MM.1S (cell line): ENCODE measurements at regions not wholly inside any gene's neighbourhood (a gene's known extent, or its start where the extent isn't known, plus 50 kb on each side); places are given as distances from the start of the nearest gene placed in this dataset.

Experiments used
- DNase-seq: peaks from one replicate; pipeline ENCODE4 v3.0.0-alpha.2; 2015
- H2AFZ ChIP-seq: fragments of 300-600 bp; sonication (generic); 2 replicates; pipeline ENCODE4 v1.6.0; 2016; ENCODE audit warnings: antibody characterized with exemption, low read length
- H3F3A ChIP-seq: fragments of 300-600 bp; sonication (generic); 2 replicates; pipeline ENCODE4 v1.6.1; 2016; ENCODE audit warnings: mild to moderate bottlenecking, antibody characterized with exemption, low read length, moderate library complexity, mixed read lengths; ENCODE audit not compliant: insufficient read depth
- H3K27ac ChIP-seq: fragments of 300-600 bp; sonication (generic); 2 replicates; pipeline ENCODE4 v1.5.1; 2016; ENCODE audit warnings: mild to moderate bottlenecking, low read length
- H3K27me3 ChIP-seq: fragments of 300-600 bp; sonication (generic); replicated peaks from 2 replicates; pipeline ENCODE4 v1.6.0; 2016; ENCODE audit warnings: low read length; ENCODE audit not compliant: insufficient read depth
- H3K36me3 ChIP-seq: fragments of 300-600 bp; sonication (generic); replicated peaks from 2 replicates; pipeline ENCODE4 v1.6.1; 2016; ENCODE audit warnings: mild to moderate bottlenecking, low read length, mixed read lengths; ENCODE audit not compliant: insufficient read depth
- H3K4me1 ChIP-seq: fragments of 300-600 bp; sonication (generic); 2 replicates; pipeline ENCODE4 v1.6.1; 2016; ENCODE audit warnings: low read length, mixed read lengths
- H3K4me2 ChIP-seq: fragments of 300-600 bp; sonication (generic); 2 replicates; pipeline ENCODE4 v1.6.0; 2016; ENCODE audit warnings: low read depth, low read length
- H3K4me3 ChIP-seq: fragments of 300-600 bp; sonication (generic); 2 replicates; pipeline ENCODE4 v1.5.1; 2016; ENCODE audit warnings: low read length, mixed read lengths
- H3K79me2 ChIP-seq: fragments of 300-600 bp; sonication (generic); 2 replicates; pipeline ENCODE4 v1.6.1; 2016; ENCODE audit warnings: mixed run types, low read length, mixed read lengths
- H3K9ac ChIP-seq: fragments of 300-600 bp; sonication (generic); 2 replicates; pipeline ENCODE4 v1.6.1; 2016; ENCODE audit warnings: low read length, mixed read lengths
- H3K9me2 ChIP-seq: fragments of 300-600 bp; sonication (generic); replicated peaks from 2 replicates; pipeline ENCODE4 v1.6.1; 2016; ENCODE audit warnings: mild to moderate bottlenecking, low read length, mixed read lengths; ENCODE audit not compliant: insufficient read depth
- H3K9me3 ChIP-seq: fragments of 300-600 bp; sonication (generic); replicated peaks from 2 replicates; pipeline ENCODE4 v1.6.1; 2016; ENCODE audit warnings: mild to moderate bottlenecking, low read length, mixed read lengths; ENCODE audit not compliant: insufficient read depth
- H4K20me1 ChIP-seq: fragments of 300-600 bp; sonication (generic); 2 replicates; pipeline ENCODE4 v1.6.1; 2016; ENCODE audit warnings: mild to moderate bottlenecking, low read length, moderate library complexity, mixed read lengths; ENCODE audit not compliant: insufficient read depth
- EZH2 ChIP-seq: fragments of 300-600 bp; sonication (generic); optimal IDR thresholded peaks from 2 replicates; pipeline ENCODE3; 2017; ENCODE audit warnings: low read depth, mild to moderate bottlenecking, antibody characterized with exemption, low read length, mixed read lengths
- EZH2phosphoT487 ChIP-seq: fragments of 300-600 bp; sonication (generic); IDR thresholded peaks from 2 replicates; pipeline ENCODE4 v1.6.1; 2018; ENCODE audit warnings: antibody characterized with exemption, low read length
- TF ChIP-seq, protein P1 (sequence below): fragments of 300-600 bp; sonication (generic); IDR thresholded peaks from 2 replicates; pipeline ENCODE4 v1.5.1; 2016; ENCODE audit warnings: antibody characterized with exemption, low read length, mixed read lengths

DNA sequence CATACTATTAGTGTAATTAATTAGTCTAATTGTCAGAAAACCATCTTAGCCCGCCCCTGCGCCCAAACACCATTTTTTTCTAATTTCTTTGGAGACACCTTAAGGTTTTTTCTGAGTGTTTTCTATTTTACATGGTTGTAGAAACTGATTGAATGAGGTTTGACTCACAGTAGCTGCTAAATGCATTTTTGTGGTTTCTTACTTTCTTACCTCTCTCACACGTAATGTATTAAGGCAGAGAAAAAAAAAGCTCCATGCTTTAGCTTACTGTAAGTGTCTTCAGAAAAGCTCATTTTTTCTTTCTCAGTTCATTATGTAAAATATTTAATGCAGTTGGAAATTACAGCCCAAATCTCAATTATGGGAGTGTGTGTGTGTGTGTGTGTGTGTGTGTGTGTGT is 548.5 kb upstream of the LRRTM4 start:
- Histone ChIP-seq H3K4me3 (no peak overlapping the region), H3K9ac (no peak overlapping the region), H2AFZ (no peak overlapping the region), H3K36me3 (no peaks in the 10 kb centered on the region), H3K4me1 (no peaks in the 10 kb centered on the region), H3K27me3 (no peaks in the 10 kb centered on the region), H3K4me2 (no peak overlapping the region), H3K79me2 (no peaks in the 10 kb centered on the region), H3K27ac (no peak overlapping the region), H3K9me3 (no peaks in the 10 kb centered on the region), H4K20me1 (no peaks in the 10 kb centered on the region), H3F3A (no peaks in the 10 kb centered on the region), H3K9me2 (no peaks in the 10 kb centered on the region)
- TF ChIP-seq, protein P1, sequence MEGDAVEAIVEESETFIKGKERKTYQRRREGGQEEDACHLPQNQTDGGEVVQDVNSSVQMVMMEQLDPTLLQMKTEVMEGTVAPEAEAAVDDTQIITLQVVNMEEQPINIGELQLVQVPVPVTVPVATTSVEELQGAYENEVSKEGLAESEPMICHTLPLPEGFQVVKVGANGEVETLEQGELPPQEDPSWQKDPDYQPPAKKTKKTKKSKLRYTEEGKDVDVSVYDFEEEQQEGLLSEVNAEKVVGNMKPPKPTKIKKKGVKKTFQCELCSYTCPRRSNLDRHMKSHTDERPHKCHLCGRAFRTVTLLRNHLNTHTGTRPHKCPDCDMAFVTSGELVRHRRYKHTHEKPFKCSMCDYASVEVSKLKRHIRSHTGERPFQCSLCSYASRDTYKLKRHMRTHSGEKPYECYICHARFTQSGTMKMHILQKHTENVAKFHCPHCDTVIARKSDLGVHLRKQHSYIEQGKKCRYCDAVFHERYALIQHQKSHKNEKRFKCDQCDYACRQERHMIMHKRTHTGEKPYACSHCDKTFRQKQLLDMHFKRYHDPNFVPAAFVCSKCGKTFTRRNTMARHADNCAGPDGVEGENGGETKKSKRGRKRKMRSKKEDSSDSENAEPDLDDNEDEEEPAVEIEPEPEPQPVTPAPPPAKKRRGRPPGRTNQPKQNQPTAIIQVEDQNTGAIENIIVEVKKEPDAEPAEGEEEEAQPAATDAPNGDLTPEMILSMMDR, result no peak
- TF ChIP-seq EZH2phosphoT487, result no peak
- TF ChIP-seq EZH2, result no peak
- DNase-seq, result peak; percentile 54

DNA sequence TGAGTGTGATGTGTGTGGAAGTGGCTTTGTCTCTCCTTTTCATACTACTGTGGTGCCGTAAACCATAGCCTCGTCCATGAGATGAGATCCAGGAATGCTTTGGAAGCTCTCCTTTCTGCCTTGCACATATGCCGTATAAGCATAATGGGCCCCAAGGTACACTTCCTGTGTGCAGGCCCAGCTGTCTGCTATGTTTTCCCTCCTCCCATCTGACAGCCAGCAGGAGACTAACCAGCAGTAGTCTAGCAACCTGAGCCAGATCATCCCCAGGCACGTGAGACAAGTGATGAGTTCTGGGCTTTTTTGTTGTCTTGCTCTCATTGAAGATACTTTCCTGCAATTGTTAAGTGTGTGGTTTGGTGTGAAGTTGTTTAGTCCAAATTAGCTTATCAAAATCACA is 555.5 kb upstream of the LRRTM4 start:
- no peak overlapping the region for H3K9ac ChIP-seq
- H3F3A ChIP-seq, result no peaks in the 10 kb centered on the region
- DNase-seq, result no peak
- H3K9me2 ChIP-seq, result no peaks in the 10 kb centered on the region
- no peaks in the 10 kb centered on the region for H3K79me2 ChIP-seq
- no peaks in the 10 kb centered on the region for H3K36me3 ChIP-seq
- no peaks in the 10 kb centered on the region for H3K4me1 ChIP-seq
- no peak overlapping the region for H3K4me3 ChIP-seq
- H4K20me1 ChIP-seq, result no peaks in the 10 kb centered on the region
- H3K9me3 ChIP-seq, result no peaks in the 10 kb centered on the region
- TF ChIP-seq EZH2phosphoT487 (no peak), EZH2 (no peak)
- TF ChIP-seq, protein P1, result no peak
- H2AFZ ChIP-seq, result no peak overlapping the region
- H3K27ac ChIP-seq, result no peak overlapping the region
- H3K27me3 ChIP-seq, result no peaks in the 10 kb centered on the region
- no peak overlapping the region for H3K4me2 ChIP-seq

DNA sequence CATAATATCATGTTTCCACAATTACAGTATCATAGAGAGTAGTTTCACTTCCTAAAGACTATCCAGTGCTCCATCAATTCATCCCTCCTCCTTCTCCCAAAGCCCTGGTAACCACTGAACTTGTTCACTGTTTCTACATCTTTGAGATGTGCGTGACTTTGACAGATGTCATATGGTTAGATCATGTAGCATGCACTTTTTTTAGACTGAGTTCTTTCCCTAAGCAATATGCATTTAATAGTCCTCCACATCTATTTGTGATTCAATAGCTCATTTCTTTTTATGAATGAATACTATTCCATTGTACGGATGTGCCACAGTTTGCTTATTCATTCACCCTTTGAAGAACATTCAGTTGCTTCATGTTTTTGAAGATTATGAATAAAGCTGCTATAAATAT is 560.4 kb upstream of the LRRTM4 start:
- H3K9ac ChIP-seq, result no peak overlapping the region
- no peaks in the 10 kb centered on the region for H3K9me3 ChIP-seq
- TF ChIP-seq, protein P1, result no peak
- no peak for TF ChIP-seq EZH2phosphoT487
- TF ChIP-seq EZH2, result no peak
- no peaks in the 10 kb centered on the region for H3K36me3 ChIP-seq
- no peaks in the 10 kb centered on the region for H3K4me1 ChIP-seq
- no peaks in the 10 kb centered on the region for H3K27me3 ChIP-seq
- H3F3A ChIP-seq, result no peaks in the 10 kb centered on the region
- H3K79me2 ChIP-seq, result no peaks in the 10 kb centered on the region
- H3K4me3 ChIP-seq, result no peak overlapping the region
- no peaks in the 10 kb centered on the region for H4K20me1 ChIP-seq
- no peak for DNase-seq
- no peak overlapping the region for H3K27ac ChIP-seq
- no peak overlapping the region for H2AFZ ChIP-seq
- H3K9me2 ChIP-seq, result no peaks in the 10 kb centered on the region
- no peak overlapping the region for H3K4me2 ChIP-seq
